Astrocyte (in vitro differentiated cells and primary cell): ENCODE measurements at regions not wholly inside any gene's neighbourhood (a gene's known extent, or its start where the extent isn't known, plus 50 kb on each side); places are given as distances from the start of the nearest gene placed in this dataset.

Experiments
- DNase-seq: peaks from one replicate; pipeline ENCODE4 v3.0.0-alpha.2; 2010; ENCODE audit warnings: low read depth
- FAIRE-seq: peaks from 2 replicates; lab custom pipeline; 2011; peaks lifted over from hg19 to GRCh38; lab: Jason Lieb, UNC
- H2AFZ ChIP-seq: 2 replicates; pipeline ENCODE4 v1.6.0; 2012; ENCODE audit warnings: low read depth, low read length, inconsistent platforms
- H3K27ac ChIP-seq: 2 replicates; pipeline ENCODE4 v1.5.1; 2011; ENCODE audit warnings: low read depth, low read length, inconsistent platforms
- H3K27me3 ChIP-seq: 2 replicates; pipeline ENCODE4 v1.6.0; 2011; ENCODE audit warnings: low read length, inconsistent platforms; ENCODE audit not compliant: insufficient read depth
- H3K36me3 ChIP-seq: 2 replicates; pipeline ENCODE4 v1.5.1; 2011; ENCODE audit warnings: low read length, inconsistent platforms; ENCODE audit not compliant: insufficient read depth
- H3K4me1 ChIP-seq: 2 replicates; pipeline ENCODE4 v1.5.1; 2011; ENCODE audit warnings: low read length, inconsistent platforms; ENCODE audit not compliant: insufficient read depth
- H3K4me2 ChIP-seq: 2 replicates; pipeline ENCODE4 v1.6.0; 2012; ENCODE audit warnings: low read length, inconsistent platforms
- H3K4me3 ChIP-seq: 2 replicates; pipeline ENCODE4 v1.5.1; 2011; ENCODE audit warnings: low read depth, mild to moderate bottlenecking, low read length, inconsistent platforms; ENCODE audit not compliant: insufficient read depth
- H3K79me2 ChIP-seq: 2 replicates; pipeline ENCODE4 v1.6.0; 2012; ENCODE audit warnings: mild to moderate bottlenecking, low read length, inconsistent platforms; ENCODE audit not compliant: insufficient read depth
- H3K9ac ChIP-seq: 2 replicates; pipeline ENCODE4 v1.6.0; 2012; ENCODE audit warnings: mild to moderate bottlenecking, low read length, inconsistent platforms
- H3K9me3 ChIP-seq: 2 replicates; pipeline ENCODE4 v1.5.1; 2012; ENCODE audit warnings: low read depth, mild to moderate bottlenecking, low read length, inconsistent platforms; ENCODE audit not compliant: insufficient read depth
- H4K20me1 ChIP-seq: 2 replicates; pipeline ENCODE4 v1.6.0; 2012; ENCODE audit warnings: low read length, inconsistent platforms; ENCODE audit not compliant: insufficient read depth
- H3K27ac Mint-ChIP-seq: one replicate; pipeline ENCODE4 v1.8.0; 2021; ENCODE audit warnings: mild to moderate bottlenecking, mixed read lengths; ENCODE audit not compliant: unreplicated experiment
- H3K27me3 Mint-ChIP-seq: one replicate; pipeline ENCODE4 v1.8.0; 2021; ENCODE audit warnings: low read depth, mixed read lengths; ENCODE audit not compliant: unreplicated experiment
- H3K36me3 Mint-ChIP-seq: one replicate; pipeline ENCODE4 v1.8.0; 2021; ENCODE audit warnings: low read depth, mixed read lengths; ENCODE audit not compliant: unreplicated experiment
- H3K4me1 Mint-ChIP-seq: one replicate; pipeline ENCODE4 v1.8.0; 2021; ENCODE audit warnings: low read depth, mixed read lengths; ENCODE audit not compliant: unreplicated experiment
- H3K4me3 Mint-ChIP-seq: one replicate; pipeline ENCODE4 v1.8.0; 2021; ENCODE audit warnings: mild to moderate bottlenecking, moderate library complexity, mixed read lengths; ENCODE audit not compliant: unreplicated experiment
- H3K9me3 Mint-ChIP-seq: one replicate; pipeline ENCODE4 v1.8.0; 2021; ENCODE audit warnings: mild to moderate bottlenecking, mixed read lengths; ENCODE audit not compliant: unreplicated experiment
- CTCF ChIP-seq: IDR thresholded peaks from 2 replicates; pipeline ENCODE4 v1.5.1; 2011; ENCODE audit warnings: low read depth, mild to moderate bottlenecking, inconsistent platforms, low read length, moderate library complexity; ENCODE audit not compliant: insufficient read depth
- EZH2 ChIP-seq: IDR thresholded peaks from 2 replicates; pipeline ENCODE4 v1.6.1; 2012; ENCODE audit warnings: mild to moderate bottlenecking, low read length, inconsistent platforms; ENCODE audit not compliant: insufficient read depth

GRCh38 chr17:79141578-79142355, 67.1 kb downstream of the ENGASE start:
- no peak overlapping the region for H3K9ac ChIP-seq
- no peak for DNase-seq
- no peaks in the 10 kb centered on the region for H3K36me3 ChIP-seq
- H3K9me3 ChIP-seq: peaks cover 4% of the 10 kb centered on the region
- no peak overlapping the region for H3K27ac ChIP-seq
- TF ChIP-seq EZH2 (no peak), CTCF (no peak)
- no peaks in the 10 kb centered on the region for H4K20me1 ChIP-seq
- FAIRE-seq: no peak
- no peak overlapping the region for H2AFZ ChIP-seq
- H3K4me3 ChIP-seq: no peak overlapping the region
- no peaks in the 10 kb centered on the region for H3K27me3 ChIP-seq
- no peak overlapping the region for H3K27ac Mint-ChIP-seq
- H3K79me2 ChIP-seq: no peaks in the 10 kb centered on the region
- no peaks in the 10 kb centered on the region for H3K9me3 Mint-ChIP-seq
- H3K4me3 Mint-ChIP-seq: no peak overlapping the region
- H3K27me3 Mint-ChIP-seq: peaks cover 45% of the 10 kb centered on the region
- H3K4me1 ChIP-seq: no peaks in the 10 kb centered on the region
- no peak overlapping the region for H3K4me2 ChIP-seq
- H3K36me3 Mint-ChIP-seq: no peaks in the 10 kb centered on the region
- peaks cover 3% of the 10 kb centered on the region for H3K4me1 Mint-ChIP-seq

GRCh38 chr17:79138826-79139225, 64.2 kb downstream of the ENGASE start:
- Histone ChIP-seq H3K27ac (no peak overlapping the region), H3K4me1 (no peaks in the 10 kb centered on the region), H3K9ac (no peak overlapping the region), H3K79me2 (no peaks in the 10 kb centered on the region), H4K20me1 (no peaks in the 10 kb centered on the region), H3K4me3 (no peak overlapping the region), H2AFZ (no peak overlapping the region), H3K4me2 (no peak overlapping the region), H3K9me3 (peaks cover 4% of the 10 kb centered on the region), H3K36me3 (no peaks in the 10 kb centered on the region), H3K27me3 (no peaks in the 10 kb centered on the region)
- Mint-ChIP-seq H3K36me3 (no peaks in the 10 kb centered on the region), H3K27ac (no peak overlapping the region), H3K9me3 (no peaks in the 10 kb centered on the region), H3K27me3 (peaks cover 49% of the 10 kb centered on the region), H3K4me1 (peaks cover 3% of the 10 kb centered on the region), H3K4me3 (no peak overlapping the region)
- FAIRE-seq (no peak), DNase-seq (no peak)
- TF ChIP-seq CTCF (no peak), EZH2 (no peak)

- Histone ChIP-seq H3K27me3 (no peaks in the 10 kb centered on the region), H3K79me2 (no peaks in the 10 kb centered on the region), H3K4me2 (no peak overlapping the region), H3K4me1 (no peaks in the 10 kb centered on the region), H3K9me3 (peaks cover 4% of the 10 kb centered on the region), H3K4me3 (no peak overlapping the region), H3K36me3 (no peaks in the 10 kb centered on the region), H3K27ac (no peak overlapping the region), H2AFZ (no peak overlapping the region), H4K20me1 (no peaks in the 10 kb centered on the region), H3K9ac (no peak overlapping the region)
- no peaks in the 10 kb centered on the region for H3K9me3 Mint-ChIP-seq
- FAIRE-seq (no peak), DNase-seq (no peak)
- H3K4me3 Mint-ChIP-seq: no peak overlapping the region
- no peak overlapping the region for H3K27ac Mint-ChIP-seq
- peaks cover 3% of the 10 kb centered on the region for H3K4me1 Mint-ChIP-seq
- peaks cover 54% of the 10 kb centered on the region for H3K27me3 Mint-ChIP-seq
- H3K36me3 Mint-ChIP-seq: no peaks in the 10 kb centered on the region
- no peak for TF ChIP-seq CTCF
- no peak for TF ChIP-seq EZH2
These were observed 63.2 kb downstream of the ENGASE start for GRCh38 chr17:79137789-79138165.
